ENCODE measurements at regions not wholly inside any gene's neighbourhood (a gene's known extent, or its start where the extent isn't known, plus 50 kb on each side); places are given as distances from the start of the nearest gene placed in this dataset.

DNA sequence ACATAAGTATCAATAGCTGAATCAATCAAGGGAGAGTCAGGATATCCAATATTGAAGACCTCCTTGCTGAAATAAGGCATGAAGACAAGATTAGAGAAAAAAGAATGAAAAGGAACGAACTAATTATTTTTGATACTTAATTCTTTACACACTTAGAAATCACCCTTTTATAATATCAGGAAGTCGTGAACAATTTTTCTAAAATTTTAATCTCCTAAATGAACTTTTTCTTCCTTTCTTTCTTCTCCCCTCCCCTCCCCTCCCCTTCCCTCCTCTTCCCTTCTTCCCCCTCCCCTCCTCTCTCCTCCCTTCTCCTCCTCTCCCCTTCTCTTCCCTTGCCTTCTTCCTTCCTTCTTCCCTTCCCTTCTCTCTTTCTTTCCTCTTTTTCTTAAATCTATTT, 872.1 kb upstream of the PCDH10 start:
- no peak for DNase-seq (ENCODE audit: low read depth)
- TF ChIP-seq, protein P1, sequence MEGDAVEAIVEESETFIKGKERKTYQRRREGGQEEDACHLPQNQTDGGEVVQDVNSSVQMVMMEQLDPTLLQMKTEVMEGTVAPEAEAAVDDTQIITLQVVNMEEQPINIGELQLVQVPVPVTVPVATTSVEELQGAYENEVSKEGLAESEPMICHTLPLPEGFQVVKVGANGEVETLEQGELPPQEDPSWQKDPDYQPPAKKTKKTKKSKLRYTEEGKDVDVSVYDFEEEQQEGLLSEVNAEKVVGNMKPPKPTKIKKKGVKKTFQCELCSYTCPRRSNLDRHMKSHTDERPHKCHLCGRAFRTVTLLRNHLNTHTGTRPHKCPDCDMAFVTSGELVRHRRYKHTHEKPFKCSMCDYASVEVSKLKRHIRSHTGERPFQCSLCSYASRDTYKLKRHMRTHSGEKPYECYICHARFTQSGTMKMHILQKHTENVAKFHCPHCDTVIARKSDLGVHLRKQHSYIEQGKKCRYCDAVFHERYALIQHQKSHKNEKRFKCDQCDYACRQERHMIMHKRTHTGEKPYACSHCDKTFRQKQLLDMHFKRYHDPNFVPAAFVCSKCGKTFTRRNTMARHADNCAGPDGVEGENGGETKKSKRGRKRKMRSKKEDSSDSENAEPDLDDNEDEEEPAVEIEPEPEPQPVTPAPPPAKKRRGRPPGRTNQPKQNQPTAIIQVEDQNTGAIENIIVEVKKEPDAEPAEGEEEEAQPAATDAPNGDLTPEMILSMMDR (conservative IDR thresholded peaks at IDR 0.05; ENCODE audit: low read depth, low read length): no peak
- H3K4me3 ChIP-seq (ENCODE audit: low read length): no peak overlapping the region

DNA sequence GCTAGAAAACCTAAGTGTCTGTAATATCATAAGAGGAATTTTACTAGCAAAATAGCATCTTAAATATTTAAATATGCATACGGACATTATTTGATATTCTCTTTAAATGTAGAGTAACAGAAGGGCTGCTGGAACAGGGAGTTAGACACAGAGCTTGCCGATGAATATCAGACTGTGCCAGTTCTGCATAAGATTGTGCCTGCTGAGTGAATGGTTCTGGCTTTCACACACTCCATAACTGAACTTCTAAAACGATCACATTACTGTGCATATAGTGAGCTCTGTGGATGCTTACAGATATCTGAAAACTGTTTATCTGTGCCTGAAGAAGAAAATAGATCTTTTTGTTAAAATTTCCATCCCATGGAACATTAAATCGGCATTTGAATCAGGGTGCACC, 867.4 kb upstream of the PCDH10 start:
- H3K4me3 ChIP-seq (ENCODE audit: low read length): no peak overlapping the region
- TF ChIP-seq, protein P1 (conservative IDR thresholded peaks at IDR 0.05; ENCODE audit: low read depth, low read length): no peak
- DNase-seq (ENCODE audit: low read depth): no peak

DNA sequence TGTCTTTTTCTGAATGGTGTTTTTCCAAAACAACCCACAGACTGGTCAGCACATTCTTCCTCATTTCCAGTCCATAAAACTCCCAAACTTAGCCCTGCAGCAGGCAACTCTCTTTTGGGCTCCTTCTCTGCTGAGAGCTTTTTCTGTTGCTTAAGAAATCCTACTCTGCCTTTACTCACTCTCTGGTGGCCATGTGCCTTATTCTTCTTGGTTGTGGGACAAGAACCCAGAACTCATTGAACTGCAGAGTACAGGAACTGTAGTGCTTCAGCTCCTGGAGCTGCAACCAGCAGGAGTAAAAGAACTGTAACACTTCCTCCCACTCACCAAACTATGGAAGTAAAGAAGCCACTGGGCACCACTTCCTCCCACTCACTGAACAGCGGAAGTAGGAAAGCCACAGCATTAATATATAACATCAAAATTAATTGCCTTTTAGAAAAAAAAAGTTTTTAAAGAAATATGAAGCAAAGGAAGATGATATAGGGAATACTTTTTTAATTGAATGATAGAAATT, 864.1 kb upstream of the PCDH10 start:
- H3K4me3 ChIP-seq (ENCODE audit: low read length): no peak overlapping the region
- TF ChIP-seq, protein P1 (conservative IDR thresholded peaks at IDR 0.05; ENCODE audit: low read depth, low read length): no peak
- DNase-seq (ENCODE audit: low read depth): no peak

DNA sequence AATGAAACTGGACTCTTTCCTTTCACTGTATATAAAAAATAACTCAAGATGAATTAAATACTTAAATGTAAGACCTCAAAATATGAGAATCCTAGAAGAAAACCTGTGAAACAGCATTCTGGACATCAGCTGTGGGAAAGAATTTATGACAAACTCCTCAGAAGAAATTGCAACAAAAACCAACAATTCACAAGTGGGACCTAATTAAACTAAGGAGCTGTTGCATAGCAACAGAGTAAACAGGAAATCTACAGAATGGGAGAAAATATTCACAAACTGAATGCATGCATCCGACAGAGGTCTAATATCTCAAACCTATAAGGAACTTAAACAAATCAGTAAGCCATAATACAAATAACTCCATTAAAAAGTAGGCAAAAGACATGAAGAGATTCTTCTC, 851.7 kb upstream of the PCDH10 start:
- DNase-seq (ENCODE audit: low read depth): no peak
- no peak overlapping the region for H3K4me3 ChIP-seq (ENCODE audit: low read length)
- TF ChIP-seq, protein P1 (conservative IDR thresholded peaks at IDR 0.05; ENCODE audit: low read depth, low read length): no peak

DNA sequence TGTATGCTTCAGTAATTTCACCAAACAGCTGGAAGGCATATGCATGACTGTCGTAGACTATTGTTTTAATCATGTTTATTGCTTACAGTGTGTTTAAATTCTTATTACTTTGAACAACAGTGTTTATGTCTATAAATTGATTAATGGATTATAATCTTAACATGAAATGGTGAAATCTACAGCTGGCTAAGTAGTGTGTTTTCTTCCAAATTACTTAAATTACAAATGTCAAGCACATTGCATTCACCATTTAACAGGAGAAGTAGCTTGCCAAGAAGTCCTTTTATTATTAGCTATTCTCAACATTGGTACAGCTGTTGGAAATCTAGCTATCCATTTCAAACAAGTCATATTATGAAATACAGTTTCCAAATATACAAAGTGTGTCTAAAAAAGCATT, 849.3 kb upstream of the PCDH10 start:
- no peak overlapping the region for H3K4me3 ChIP-seq (ENCODE audit: low read length)
- TF ChIP-seq, protein P1 (conservative IDR thresholded peaks at IDR 0.05; ENCODE audit: low read depth, low read length): no peak
- no peak for DNase-seq (ENCODE audit: low read depth)

DNA sequence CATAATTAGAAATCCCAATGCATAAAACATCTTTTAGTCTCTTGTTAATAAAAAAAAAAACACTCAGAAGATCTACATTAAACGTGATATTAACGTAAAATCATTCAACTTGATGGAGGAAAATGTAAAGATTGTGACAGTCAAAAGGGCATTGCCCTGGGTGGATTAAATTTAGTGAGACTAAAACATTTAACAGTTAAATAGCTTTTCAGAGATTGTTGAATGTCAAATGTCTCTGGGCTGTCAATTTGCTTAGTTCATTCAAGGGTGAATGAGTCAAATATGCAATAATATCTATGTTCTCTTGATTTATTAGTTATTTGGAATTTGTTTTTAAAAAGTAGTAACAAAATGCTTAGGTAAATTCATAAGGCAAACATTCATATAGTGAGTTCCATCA, 836.6 kb upstream of the PCDH10 start:
- no peak for DNase-seq (ENCODE audit: low read depth)
- no peak overlapping the region for H3K4me3 ChIP-seq (ENCODE audit: low read length)
- TF ChIP-seq, protein P1 (conservative IDR thresholded peaks at IDR 0.05; ENCODE audit: low read depth, low read length): no peak

DNA sequence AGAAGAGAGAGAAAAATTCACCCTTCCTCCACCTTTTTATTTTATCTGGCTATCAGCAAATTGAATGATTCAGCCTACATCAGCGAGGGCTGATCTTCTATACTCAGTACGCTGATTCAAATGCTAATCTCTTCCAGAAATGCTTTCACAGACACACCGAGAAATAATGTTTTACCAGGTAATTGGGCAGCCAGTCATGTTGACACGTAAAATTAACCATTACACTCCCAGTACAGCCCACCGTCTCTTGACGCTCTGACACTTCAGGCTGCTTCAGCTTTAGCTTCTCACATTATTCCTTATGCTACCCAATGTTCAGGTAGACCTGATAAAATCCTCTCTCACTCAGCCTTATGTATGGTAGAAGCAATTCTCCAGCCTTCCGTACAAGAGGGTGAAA, 835.2 kb upstream of the PCDH10 start:
- TF ChIP-seq, protein P1 (conservative IDR thresholded peaks at IDR 0.05; ENCODE audit: low read depth, low read length): no peak
- DNase-seq (ENCODE audit: low read depth): no peak
- no peak overlapping the region for H3K4me3 ChIP-seq (ENCODE audit: low read length)

Data from retinal pigment epithelial cell (primary cell).